Uterus (tissue), 3 donors: ENCODE measurements at regions not wholly inside any gene's neighbourhood (a gene's known extent, or its start where the extent isn't known, plus 50 kb on each side); places are given as distances from the start of the nearest gene placed in this dataset.

Experiments used
- DNase-seq, 2 donors: peaks; one replicate each; pipeline ENCODE4 v3.0.0-alpha.2; 2019 to 2020
- H3K27ac ChIP-seq, 2 donors: fragments of 200-600 bp; sonication (generic); 1 replicate in 1 of 2; 2 replicates in 1 of 2; pipeline ENCODE4 v1.5.1; 2016 to 2018
- H3K27me3 ChIP-seq, 2 donors: fragments of 200-600 bp; sonication (generic); one replicate each; pipeline ENCODE4 v1.5.1; 2018 to 2019; ENCODE audit warnings: control low read depth in 1 of 2
- H3K36me3 ChIP-seq, 2 donors: fragments of 200-600 bp; sonication (generic); one replicate each; pipeline ENCODE4 v1.5.1; 2019; ENCODE audit warnings: control low read depth in 1 of 2
- H3K4me1 ChIP-seq, 2 donors: fragments of 200-600 bp; sonication (generic); one replicate each; pipeline ENCODE4 v1.5.1; 2018 to 2019; ENCODE audit warnings: control low read depth in 1 of 2
- H3K4me3 ChIP-seq, 2 donors: fragments of 200-600 bp; sonication (generic); 1 replicate in 1 of 2; 2 replicates in 1 of 2; pipeline ENCODE4 v1.5.1; 2018 to 2019; ENCODE audit warnings: mild to moderate bottlenecking in 1 of 2
- H3K9me3 ChIP-seq, 2 donors: fragments of 200-600 bp; sonication (generic); one replicate each; pipeline ENCODE4 v1.5.1; 2019; ENCODE audit warnings: control low read depth in 1 of 2
- CTCF ChIP-seq, 4 experiments: fragments of 200-600 bp in 2 of 4; fragments of 450-650 bp in 2 of 4; sonication (generic) in 2 of 4; IDR thresholded peaks; one replicate each; pipeline ENCODE4 v1.5.1; 2016 to 2019; ENCODE audit warnings: antibody characterized with exemption in 4 of 4, mild to moderate bottlenecking in 2 of 4, moderate library complexity in 1 of 4
- POLR2A ChIP-seq, 2 donors: fragments of 450-650 bp; IDR thresholded peaks; one replicate each; pipeline ENCODE4 v1.6.1; 2016; ENCODE audit warnings: antibody characterized with exemption in 2 of 2, mild to moderate bottlenecking in 1 of 2, moderate library complexity in 1 of 2
- intact Hi-C: fragments of 100-400 bp; cut with DNase I; formaldehyde crosslinking; loops from one replicate; pipeline ENCODE4 v1.15.1; 2023; ENCODE audit warnings: low total_unique reads
- donor health status: DM: yes; HTN: yes; CAD: no.

GRCh38 chr5:155872629-155873220 is 454.2 kb upstream of the SGCD start:
- DNase-seq = no peak
- no peak for TF ChIP-seq CTCF (IDR thresholded peaks at IDR 0.05)
- TF ChIP-seq POLR2A (IDR thresholded peaks at IDR 0.05) = no peak
- H3K4me3 ChIP-seq = no peak overlapping the region
- no peak overlapping the region for H3K27ac ChIP-seq
- H3K36me3 ChIP-seq = no peaks in the 10 kb centered on the region
- no peaks in the 10 kb centered on the region for H3K9me3 ChIP-seq
- H3K4me1 ChIP-seq = no peaks in the 10 kb centered on the region
- intact Hi-C loops = no loop called here
- H3K27me3 ChIP-seq = no peaks in the 10 kb centered on the region

- no peak for DNase-seq
Observed at GRCh38 chr5:155878991-155879575, 447.9 kb upstream of the SGCD start.

GRCh38 chr5:155884041-155884440 is 442.9 kb upstream of the SGCD start:
- intact Hi-C loops = no loop called here
- no peaks in the 10 kb centered on the region for H3K27me3 ChIP-seq
- DNase-seq = no peak
- H3K4me3 ChIP-seq = no peak overlapping the region
- no peaks in the 10 kb centered on the region for H3K9me3 ChIP-seq
- no peaks in the 10 kb centered on the region for H3K4me1 ChIP-seq
- no peaks in the 10 kb centered on the region for H3K36me3 ChIP-seq
- no peak overlapping the region for H3K27ac ChIP-seq
- TF ChIP-seq CTCF (IDR thresholded peaks at IDR 0.05) (no peak), POLR2A (IDR thresholded peaks at IDR 0.05) (no peak)

More at GRCh38 chr5:155878991-155879575, 447.9 kb upstream of the SGCD start:
- TF ChIP-seq CTCF (IDR thresholded peaks at IDR 0.05) (no peak), POLR2A (IDR thresholded peaks at IDR 0.05) (no peak)
- no peaks in the 10 kb centered on the region for H3K27me3 ChIP-seq
- H3K4me3 ChIP-seq = no peak overlapping the region
- H3K4me1 ChIP-seq = no peaks in the 10 kb centered on the region
- no peaks in the 10 kb centered on the region for H3K36me3 ChIP-seq
- intact Hi-C loops = no loop called here
- H3K27ac ChIP-seq = no peak overlapping the region
- H3K9me3 ChIP-seq = no peaks in the 10 kb centered on the region

- Histone ChIP-seq H3K27me3 (no peaks in the 10 kb centered on the region), H3K9me3 (no peaks in the 10 kb centered on the region), H3K27ac (no peak overlapping the region), H3K36me3 (no peaks in the 10 kb centered on the region), H3K4me3 (no peak overlapping the region), H3K4me1 (no peaks in the 10 kb centered on the region)
- DNase-seq = no peak
- intact Hi-C loops = no loop called here
- TF ChIP-seq POLR2A (IDR thresholded peaks at IDR 0.05) = no peak
- TF ChIP-seq CTCF (IDR thresholded peaks at IDR 0.05) = no peak
Observed at GRCh38 chr5:155885199-155885598, 441.8 kb upstream of the SGCD start.

DNA sequence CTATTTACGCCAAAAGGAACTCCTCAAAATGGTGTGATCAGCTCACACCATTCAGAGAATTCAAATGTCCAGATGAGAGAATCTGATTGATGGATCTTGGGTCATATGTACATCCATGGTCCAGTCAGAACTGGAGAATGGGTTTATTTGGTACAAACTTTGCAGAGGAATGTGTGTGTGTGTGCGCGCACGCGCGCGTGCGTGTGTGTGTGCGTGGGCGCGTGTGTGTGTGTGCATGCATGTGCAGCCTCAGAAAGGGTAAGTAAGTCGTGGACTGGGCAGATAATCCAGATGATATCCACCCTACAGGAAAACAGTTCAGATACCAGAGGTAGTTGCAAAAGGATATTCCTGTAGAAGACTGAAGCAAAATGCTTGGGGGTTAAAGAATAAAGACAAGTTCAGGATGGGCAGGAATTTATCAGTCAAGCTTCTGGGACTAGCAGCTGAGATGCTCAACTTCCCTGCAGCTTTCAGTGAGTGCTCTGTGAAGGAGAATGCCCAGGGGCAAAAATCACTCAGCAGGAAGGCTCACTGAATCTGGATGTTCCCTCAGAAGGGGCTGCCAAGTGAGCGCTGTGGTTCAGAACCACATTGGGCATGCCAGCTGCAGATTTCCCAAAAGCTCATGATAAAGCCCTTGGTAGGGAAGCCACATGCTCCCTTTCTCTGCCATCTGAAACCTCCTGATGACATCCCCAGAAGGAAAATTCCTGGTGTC is 440.5 kb upstream of the SGCD start:
- Histone ChIP-seq H3K36me3 (no peaks in the 10 kb centered on the region), H3K9me3 (no peaks in the 10 kb centered on the region), H3K4me3 (no peak overlapping the region), H3K27ac (no peak overlapping the region), H3K27me3 (no peaks in the 10 kb centered on the region), H3K4me1 (no peaks in the 10 kb centered on the region)
- DNase-seq = no peak
- TF ChIP-seq CTCF (IDR thresholded peaks at IDR 0.05) (no peak), POLR2A (IDR thresholded peaks at IDR 0.05) (no peak)
- intact Hi-C loops = no loop called here
